ENCODE measurements at regions not wholly inside any gene's neighbourhood (a gene's known extent, or its start where the extent isn't known, plus 50 kb on each side); places are given as distances from the start of the nearest gene placed in this dataset.

DNA sequence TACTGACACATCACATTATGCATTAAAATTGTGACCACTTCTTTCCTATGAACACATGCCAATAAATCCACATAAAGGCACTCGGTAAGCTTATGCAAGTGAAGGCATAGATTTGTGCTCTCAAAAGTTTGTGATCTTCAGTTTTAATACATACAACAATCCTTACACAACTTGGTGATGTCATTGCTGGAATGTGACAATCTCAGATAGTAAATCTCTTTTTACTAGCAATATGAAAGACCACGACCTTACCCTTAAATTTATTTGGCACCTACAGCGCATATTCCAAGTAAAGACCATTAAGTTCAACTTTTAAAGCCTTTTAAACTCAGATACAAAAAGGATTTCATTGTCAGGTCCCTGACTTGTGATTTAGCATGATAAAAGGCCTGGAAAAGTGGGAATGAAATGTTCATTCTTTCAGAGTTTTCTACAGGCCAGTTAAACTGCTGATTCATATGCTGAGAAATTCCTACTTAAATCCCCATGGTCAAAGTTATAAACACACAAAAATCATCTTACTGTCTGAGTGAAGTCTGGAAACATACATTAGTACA is 157.4 kb downstream of the SIPA1L2 start:
- Histone ChIP-seq H3K27me3 (ENCODE audit: control insufficient read depth, insufficient read depth, low read length, poor library complexity, severe bottlenecking) (no peaks in the 10 kb centered on the region), H3K9me3 (ENCODE audit: control insufficient read depth, low read length) (no peaks in the 10 kb centered on the region), H3K9ac (ENCODE audit: extremely low read depth, low read length, poor library complexity, severe bottlenecking) (no peak overlapping the region), H3K4me1 (ENCODE audit: control insufficient read depth, insufficient read depth, low read length) (no peaks in the 10 kb centered on the region), H3K36me3 (ENCODE audit: control insufficient read depth, insufficient read depth, low read length) (peaks cover 86% of the 10 kb centered on the region), H3K4me3 (ENCODE audit: low read length) (no peak overlapping the region), H3K27ac (ENCODE audit: low read depth, low read length) (peak overlapping the region; percentile 14)
- no peak for DNase-seq
- Mint-ChIP-seq H3K27me3 (ENCODE audit: insufficient read depth) (no peaks in the 10 kb centered on the region), H3K9me3 (no peaks in the 10 kb centered on the region), H3K27ac (peak overlapping the region; percentile 68), H3K4me1 (peaks cover 31% of the 10 kb centered on the region), H3K36me3 (ENCODE audit: low read depth) (peaks cover 51% of the 10 kb centered on the region), H3K4me3 (no peak overlapping the region)
- WGBS, 2 experiments (ENCODE audit: insufficient coverage in 1 of 2, insufficient read length in 1 of 2) = 72 to 89% methylated on average over 1 to 3 of the region's 3 CpGs
- no peak for TF ChIP-seq CTCF (conservative IDR thresholded peaks at IDR 0.05)

DNA sequence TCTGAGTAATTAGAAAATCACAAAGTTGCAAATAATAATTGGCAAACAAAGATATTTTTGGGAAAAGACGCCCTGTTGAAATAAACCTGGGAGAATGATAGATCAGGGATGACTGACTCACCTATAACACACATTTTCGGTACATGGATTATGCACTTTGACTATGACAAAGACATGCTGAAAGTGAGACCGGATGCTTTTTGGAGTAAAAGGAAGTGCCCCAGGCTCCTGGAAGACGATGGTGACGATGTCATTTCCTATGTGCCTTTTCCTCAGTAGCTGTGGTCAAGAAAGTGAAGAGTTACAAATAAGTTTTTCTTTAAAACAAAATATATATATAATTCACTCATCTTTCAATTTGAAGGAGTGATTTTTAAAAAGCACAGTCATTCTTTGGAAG is 158.7 kb downstream of the SIPA1L2 start:
- peaks cover 31% of the 10 kb centered on the region for H3K4me1 Mint-ChIP-seq

GRCh38 chr1:232470711-232471110 is 159.2 kb downstream of the SIPA1L2 start:
- 95 to 100% methylated on average over 1 of the region's 1 CpG for WGBS, 2 experiments (ENCODE audit: insufficient coverage in 1 of 2, insufficient read length in 1 of 2)
- Histone ChIP-seq H3K27me3 (ENCODE audit: control insufficient read depth, insufficient read depth, low read length, poor library complexity, severe bottlenecking) (no peaks in the 10 kb centered on the region), H3K4me1 (ENCODE audit: control insufficient read depth, insufficient read depth, low read length) (no peaks in the 10 kb centered on the region), H3K27ac (ENCODE audit: low read depth, low read length) (no peak overlapping the region), H3K4me3 (ENCODE audit: low read length) (no peak overlapping the region), H3K9me3 (ENCODE audit: control insufficient read depth, low read length) (no peaks in the 10 kb centered on the region), H3K36me3 (ENCODE audit: control insufficient read depth, insufficient read depth, low read length) (peaks cover 91% of the 10 kb centered on the region), H3K9ac (ENCODE audit: extremely low read depth, low read length, poor library complexity, severe bottlenecking) (no peak overlapping the region)
- DNase-seq = no peak
- no peak for TF ChIP-seq CTCF (conservative IDR thresholded peaks at IDR 0.05)
- H3K4me1 Mint-ChIP-seq = peaks cover 31% of the 10 kb centered on the region
- no peak overlapping the region for H3K4me3 Mint-ChIP-seq
- no peaks in the 10 kb centered on the region for H3K27me3 Mint-ChIP-seq (ENCODE audit: insufficient read depth)
- no peak overlapping the region for H3K27ac Mint-ChIP-seq
- H3K36me3 Mint-ChIP-seq (ENCODE audit: low read depth) = peaks cover 53% of the 10 kb centered on the region
- H3K9me3 Mint-ChIP-seq = no peaks in the 10 kb centered on the region

More for the DNA sequence above, 158.7 kb downstream of the SIPA1L2 start:
- no peaks in the 10 kb centered on the region for H3K27me3 ChIP-seq (ENCODE audit: control insufficient read depth, insufficient read depth, low read length, poor library complexity, severe bottlenecking)
- no peak overlapping the region for H3K9ac ChIP-seq (ENCODE audit: extremely low read depth, low read length, poor library complexity, severe bottlenecking)
- no peak overlapping the region for H3K4me3 ChIP-seq (ENCODE audit: low read length)
- 95% methylated on average over 5 of the region's 5 CpGs for WGBS, 2 experiments (ENCODE audit: insufficient coverage in 1 of 2, insufficient read length in 1 of 2)
- Mint-ChIP-seq H3K27me3 (ENCODE audit: insufficient read depth) (no peaks in the 10 kb centered on the region), H3K27ac (no peak overlapping the region), H3K4me3 (no peak overlapping the region), H3K36me3 (ENCODE audit: low read depth) (peaks cover 48% of the 10 kb centered on the region), H3K9me3 (no peaks in the 10 kb centered on the region)
- no peaks in the 10 kb centered on the region for H3K9me3 ChIP-seq (ENCODE audit: control insufficient read depth, low read length)
- H3K4me1 ChIP-seq (ENCODE audit: control insufficient read depth, insufficient read depth, low read length) = no peaks in the 10 kb centered on the region
- no peak overlapping the region for H3K27ac ChIP-seq (ENCODE audit: low read depth, low read length)
- no peak for DNase-seq
- peaks cover 87% of the 10 kb centered on the region for H3K36me3 ChIP-seq (ENCODE audit: control insufficient read depth, insufficient read depth, low read length)
- TF ChIP-seq CTCF (conservative IDR thresholded peaks at IDR 0.05) = no peak

Measured in endodermal cell (in vitro differentiated cells).